NOMO-1 treated with DMSO at 0.1 percent for 48 hours (cell line): ENCODE measurements at regions not wholly inside any gene's neighbourhood (a gene's known extent, or its start where the extent isn't known, plus 50 kb on each side); places are given as distances from the start of the nearest gene placed in this dataset.

Experiments
- DNase-seq: peaks from one replicate; lab custom pipeline; 2025; ENCODE audit not compliant: unreplicated experiment; lab: John Stamatoyannopoulos, UW

DNA sequence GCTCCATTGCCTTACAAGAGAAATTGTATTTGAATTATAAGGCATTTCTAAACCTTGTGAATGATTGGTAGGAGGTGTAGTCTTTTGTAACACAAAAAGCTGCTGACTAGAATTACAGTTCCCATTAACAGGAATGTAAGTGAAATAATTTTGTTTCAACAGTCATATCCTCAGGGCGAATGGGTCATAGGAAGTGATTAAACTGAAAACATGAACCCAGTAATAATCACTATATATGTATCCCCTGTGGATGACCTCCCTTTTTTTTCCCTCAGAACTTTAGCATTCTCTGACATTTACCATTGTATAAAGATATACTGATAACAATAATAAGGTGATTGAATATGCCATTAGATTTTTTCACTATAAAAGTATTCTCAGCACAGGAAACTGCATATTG is 312.3 kb downstream of the ATP23 start:
- DNase-seq: no peak

DNA sequence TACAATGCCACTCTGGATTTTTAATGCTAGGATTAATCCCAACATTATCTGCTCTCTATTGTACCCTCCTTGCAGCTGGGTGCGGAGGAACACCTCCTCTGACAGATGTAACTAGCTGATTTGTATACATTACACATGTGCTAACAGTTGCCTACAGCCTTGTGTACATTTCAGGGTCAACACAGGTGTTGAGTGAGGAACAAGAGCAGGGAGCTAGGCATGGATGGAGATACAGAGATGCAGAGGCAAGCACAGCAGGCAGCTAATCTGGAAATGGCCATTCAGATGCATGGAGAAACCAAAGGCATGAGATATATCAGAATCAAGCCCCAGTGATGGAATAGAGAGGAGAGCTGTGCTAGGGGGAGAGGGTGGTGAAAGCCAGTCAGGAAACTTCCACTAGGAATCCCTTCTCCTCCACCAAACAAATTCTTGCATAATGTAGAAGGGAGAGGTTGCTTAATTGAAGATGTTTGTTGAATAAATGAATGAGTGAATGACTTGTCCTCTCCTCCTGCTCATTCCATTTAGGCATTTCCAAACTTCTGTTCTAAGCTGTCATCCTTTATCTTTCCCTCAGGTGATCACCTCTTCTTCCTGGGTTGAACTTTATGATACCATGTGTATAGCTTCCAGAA is 313.2 kb downstream of the ATP23 start:
- no peak for DNase-seq

DNA sequence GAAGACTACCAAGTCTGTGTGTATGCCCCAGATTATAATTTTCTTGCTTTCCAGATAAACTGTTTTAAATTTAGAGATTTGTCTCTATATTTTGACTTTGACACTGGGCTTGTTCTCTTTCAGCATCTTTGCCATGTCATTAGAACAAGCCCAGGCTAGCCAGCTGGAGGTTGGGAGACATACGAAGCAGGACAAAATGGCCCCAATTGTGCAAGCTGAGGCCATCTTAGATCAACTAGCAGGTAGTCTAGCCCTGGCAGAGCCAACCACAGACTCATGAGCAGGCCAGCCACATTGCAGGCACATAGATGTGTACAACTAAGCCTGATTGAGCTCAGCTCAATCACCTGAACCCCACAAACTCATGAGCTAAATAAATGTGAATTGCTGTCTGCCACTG is 321.4 kb downstream of the ATP23 start:
- DNase-seq: no peak

DNA sequence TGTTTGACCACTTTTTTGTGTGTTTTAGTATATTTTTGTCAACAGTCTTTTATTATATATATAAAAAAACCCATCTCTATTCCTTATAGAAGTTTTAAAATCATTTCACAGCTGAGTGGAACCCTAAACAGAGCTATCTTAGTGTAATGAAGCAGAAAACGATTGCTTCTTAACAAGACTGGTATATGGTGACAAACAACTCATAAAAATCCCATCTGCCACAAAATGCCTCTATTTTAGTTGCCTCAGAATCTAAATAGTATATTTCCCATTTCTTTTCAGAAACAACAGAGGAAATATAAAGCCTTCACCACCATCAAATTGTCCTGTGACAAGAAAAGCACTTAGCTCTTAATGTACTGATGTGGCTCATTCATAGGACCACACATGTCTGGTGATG is 322.4 kb downstream of the ATP23 start:
- DNase-seq: no peak

DNA sequence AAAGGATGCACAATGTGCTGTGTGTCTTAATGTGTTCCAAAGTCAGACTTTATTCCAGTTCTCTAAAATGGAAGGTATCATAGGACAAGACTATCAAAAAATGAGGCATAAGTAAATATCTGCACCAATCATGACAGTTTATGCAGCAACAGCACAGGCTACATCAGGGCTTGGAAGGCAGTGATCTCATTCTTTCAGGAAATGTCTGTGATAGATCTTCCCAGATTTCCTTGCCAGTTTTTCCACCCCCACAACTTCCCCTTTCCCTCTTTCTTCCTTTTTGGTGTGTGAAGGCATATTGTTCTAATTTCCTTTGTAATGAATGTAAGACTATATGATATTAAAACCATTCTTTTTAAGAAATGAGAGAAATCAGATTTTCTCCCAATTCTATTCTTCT is 326.7 kb downstream of the ATP23 start:
- DNase-seq: no peak

DNA sequence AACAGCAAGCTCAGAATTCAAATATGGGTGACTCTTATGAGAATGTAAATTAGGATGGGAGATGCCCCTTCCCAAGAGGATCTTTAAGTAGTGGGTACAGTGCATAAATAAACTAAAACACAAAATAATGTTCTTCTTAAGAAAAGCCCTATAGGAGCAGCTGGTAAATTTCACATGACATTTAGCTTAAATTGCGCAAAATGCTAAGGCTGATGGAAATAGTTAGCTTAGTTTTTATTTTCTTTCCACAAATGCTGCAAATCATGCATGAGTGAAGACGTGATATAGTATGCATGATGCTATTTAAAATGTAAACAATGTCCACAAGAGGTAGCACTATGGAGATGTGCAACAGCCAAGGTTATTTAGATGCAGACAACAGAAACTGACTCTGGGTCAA is 328.1 kb downstream of the ATP23 start:
- DNase-seq: no peak

DNA sequence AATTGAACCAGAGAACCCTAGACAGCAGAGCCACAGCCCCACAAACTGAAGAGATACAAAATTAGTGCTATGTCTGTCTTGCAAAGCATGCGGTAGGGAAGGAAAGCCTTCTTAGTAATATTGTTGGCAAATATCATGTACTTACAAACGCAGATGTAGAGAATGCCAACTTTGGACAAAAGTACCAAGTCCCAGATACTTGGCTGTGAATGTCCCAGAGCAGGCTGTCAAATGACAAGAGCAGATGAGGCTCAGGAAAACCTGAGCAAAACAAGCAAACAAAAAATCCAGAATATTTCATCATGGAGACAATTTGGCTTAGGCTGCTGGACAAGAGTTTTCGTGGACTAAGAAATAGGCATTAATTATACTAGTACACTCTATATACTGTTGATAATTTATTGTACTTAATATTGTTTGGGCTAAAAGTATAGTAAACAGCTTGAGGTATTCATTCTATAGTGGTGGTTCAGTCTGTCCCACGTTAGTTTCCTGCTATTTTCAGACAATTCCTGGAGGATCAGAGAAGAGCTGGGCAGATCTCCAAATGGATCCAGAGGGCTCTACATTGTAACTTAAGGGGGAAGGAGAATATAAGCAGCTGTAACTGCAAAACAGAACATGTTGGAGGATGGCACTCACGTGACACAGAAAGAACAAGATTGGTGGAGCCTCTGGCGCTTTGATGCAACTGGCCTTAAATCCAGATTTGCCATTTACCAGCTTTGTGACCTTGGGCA is 329.8 kb downstream of the ATP23 start:
- DNase-seq: no peak

DNA sequence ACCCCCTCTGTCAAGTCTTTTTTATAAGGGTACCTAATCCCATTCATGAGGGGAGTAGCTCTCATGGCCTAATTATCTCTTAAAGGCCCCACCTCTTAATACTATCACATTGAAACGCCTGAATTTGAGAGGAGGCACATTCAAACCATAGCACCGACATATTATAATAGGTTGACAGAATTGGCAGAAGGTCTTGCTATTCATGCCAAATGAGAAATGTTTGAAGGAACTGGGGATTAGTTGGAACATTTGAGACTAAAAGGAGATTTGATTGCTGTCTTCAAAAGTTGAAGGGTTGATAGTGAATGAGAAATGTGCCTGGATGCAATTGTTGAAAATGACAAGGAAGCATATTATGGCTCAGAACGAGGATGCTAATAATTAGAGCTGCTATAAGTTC is 331.1 kb downstream of the ATP23 start:
- no peak for DNase-seq

DNA sequence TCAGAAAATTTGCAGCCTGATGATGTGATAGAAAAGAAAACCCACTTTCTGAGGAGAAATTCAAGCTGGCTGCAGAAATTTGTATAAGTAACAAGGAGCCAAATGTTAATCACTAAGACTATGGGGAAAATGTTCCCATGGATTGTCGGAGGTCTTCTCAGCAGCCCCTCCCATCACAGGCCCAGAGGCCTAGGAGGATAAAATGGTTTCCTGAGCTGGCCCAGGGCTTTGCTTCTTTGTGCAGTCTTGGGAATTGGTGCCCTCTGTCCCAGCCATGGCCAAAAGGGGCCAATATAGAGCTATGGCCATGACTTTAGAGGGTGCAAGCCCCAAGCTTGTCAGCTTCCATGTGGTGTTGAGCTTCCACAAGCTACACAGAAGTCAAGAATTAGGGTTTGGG is 335.9 kb downstream of the ATP23 start:
- DNase-seq: no peak

DNA sequence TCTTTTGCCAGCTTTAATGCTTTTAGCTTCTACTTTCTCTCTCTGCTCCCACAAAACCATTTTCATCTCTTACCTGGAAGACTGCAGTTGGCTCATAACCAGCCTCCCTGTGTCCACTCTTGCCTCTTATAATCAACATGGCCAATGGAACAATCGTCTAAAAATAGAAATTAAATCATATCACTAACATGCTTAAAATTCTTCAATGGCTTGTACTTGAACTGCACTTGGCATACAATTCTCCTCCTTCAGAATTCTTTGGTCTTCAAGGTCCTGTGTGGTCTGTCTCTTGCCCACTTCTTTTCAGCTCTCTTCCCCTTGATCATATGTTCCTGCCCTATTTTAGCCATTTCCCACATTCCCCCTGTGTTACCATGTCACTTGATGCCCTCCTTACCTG is 342.2 kb downstream of the ATP23 start:
- no peak for DNase-seq

DNA sequence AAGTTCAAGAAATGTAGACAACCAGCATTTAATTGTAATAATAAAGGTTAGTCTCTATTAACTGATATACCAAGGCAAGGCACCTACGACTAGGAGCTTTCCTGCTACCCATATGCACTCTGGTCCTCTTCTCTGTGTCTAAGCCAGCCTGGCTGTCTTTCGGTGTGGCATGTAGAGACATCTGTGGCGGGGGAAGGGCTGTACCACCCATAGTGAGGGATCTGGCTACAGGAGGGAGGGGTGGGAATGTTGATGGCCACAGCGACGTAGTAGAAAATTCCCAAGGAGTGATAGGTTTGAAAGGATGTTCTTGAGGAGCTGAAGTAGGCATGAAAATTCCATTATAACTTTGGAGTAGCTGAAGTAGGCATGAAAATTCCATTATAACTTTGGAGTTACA is 344.2 kb downstream of the ATP23 start:
- DNase-seq: no peak

DNA sequence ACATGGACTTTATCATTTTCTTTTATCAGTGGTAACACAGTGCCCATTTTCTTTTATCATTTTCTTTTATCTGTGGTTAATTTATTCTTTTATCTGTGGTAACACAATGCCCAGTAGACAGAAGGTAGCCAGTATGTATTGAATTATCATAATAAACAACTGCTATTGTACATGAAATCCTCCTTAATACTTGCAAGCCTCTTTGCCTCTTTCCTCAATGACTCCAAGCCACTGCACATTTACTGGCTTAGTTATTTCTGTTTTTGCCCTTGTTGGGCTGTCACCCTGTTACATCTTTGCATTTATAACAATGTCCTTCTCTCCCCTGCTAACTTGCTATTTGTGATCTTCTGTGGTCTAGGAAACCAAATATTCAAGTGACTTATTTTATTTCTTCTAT is 345.0 kb downstream of the ATP23 start:
- no peak for DNase-seq

DNA sequence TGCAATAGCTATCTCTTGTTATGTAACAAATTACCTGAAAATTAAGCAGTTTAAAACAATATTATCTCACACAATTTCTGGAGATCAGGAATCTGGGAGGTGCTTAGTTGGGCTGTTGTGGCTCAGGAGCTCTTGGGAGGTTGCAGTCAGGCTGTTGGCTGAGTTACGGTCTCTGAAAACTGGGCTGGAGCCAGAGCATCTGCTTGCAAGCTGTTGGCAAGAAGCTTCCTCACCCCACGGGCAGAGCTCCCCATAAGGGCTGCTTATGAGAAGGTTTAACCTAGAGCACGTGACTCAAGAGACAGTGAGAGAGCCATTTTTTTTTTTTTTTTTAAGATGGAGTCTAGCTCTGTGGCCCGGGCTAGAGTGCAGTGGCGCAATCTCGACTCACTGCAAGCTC is 346.8 kb downstream of the ATP23 start:
- no peak for DNase-seq

DNA sequence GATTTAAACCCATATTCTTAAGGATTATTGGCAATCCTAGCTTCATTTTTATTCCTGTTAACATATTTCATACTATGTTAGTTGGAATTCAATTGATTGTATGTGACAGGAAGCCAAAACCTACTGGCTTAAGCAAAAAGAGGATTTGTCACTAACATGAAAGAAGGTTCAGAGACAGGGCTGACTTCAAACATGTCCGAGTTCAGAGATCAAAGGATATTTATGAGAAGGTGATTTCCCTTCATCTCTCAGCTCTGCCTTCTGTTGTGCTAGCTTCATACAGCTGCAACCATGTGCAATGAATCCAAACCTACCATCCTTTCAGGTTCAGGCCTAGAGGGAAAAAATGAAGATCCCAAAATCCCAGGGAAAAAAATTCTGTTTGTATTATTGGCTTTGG is 349.7 kb downstream of the ATP23 start:
- DNase-seq: no peak

DNA sequence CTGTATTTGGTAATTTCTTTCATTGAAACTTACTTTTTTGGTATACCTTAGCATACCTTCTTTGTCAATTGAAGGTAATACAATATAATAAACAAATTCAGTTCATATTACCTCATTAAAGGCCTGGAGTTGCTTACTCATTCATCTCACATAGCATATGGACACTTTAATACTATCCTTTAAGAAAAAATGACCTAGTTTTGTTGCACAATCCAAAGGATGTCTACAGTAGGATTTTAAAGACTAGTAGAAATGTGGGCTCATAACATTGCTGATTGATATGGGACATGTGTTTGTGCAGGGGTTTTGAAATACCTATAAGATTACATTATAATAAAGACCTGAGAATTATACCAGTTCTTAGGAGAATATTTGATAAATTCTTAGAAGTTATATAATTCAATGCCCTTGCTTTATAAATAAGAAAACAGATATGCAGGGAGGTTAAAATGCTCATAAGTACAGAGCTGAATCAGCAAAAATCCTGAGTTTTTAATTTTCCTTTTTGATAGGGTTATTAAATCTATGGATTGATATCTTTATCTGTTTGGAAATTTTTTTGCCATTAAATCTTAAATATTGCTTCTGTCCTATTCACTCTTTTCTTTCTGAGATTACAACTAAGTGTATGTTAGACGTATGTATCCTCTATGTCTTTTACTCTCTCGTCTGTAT is 352.1 kb downstream of the ATP23 start:
- no peak for DNase-seq

DNA sequence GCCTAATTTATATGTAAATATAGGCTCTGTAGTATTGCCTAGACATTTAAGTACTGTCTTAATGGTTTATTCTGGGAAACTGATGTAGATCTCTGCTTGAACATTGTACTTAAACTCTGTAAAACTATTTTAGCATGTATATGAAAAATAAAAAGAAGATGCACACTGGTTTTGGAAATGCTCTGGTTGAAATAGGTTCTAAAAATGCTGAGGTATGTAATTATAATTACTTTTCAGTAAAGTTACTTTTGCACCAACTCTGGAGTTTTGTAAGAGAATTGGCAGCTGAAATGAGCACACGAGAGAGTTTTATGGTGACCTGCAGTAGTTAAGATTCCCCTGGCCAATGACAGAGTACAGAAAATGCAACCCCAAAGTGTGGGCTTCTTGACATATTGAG is 353.9 kb downstream of the ATP23 start:
- no peak for DNase-seq

DNA sequence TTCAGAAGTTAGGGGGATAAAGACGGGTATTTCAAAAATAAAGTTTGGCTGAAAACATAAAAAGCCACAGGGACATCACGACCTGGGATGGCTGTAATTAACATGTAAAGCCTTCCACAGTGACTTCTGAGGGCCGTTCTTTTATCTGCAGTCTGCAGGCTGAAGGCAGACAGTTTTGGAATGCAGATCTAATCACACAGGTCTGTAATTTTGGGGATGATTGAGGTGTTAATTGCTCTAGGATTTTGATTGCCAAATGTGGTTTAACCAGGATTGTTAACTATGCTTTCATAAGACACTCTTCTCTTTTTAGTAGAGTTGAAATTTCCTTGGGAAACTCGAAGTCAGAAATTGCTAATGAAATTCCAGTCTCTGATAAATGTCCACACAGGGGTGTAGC is 355.5 kb downstream of the ATP23 start:
- no peak for DNase-seq

DNA sequence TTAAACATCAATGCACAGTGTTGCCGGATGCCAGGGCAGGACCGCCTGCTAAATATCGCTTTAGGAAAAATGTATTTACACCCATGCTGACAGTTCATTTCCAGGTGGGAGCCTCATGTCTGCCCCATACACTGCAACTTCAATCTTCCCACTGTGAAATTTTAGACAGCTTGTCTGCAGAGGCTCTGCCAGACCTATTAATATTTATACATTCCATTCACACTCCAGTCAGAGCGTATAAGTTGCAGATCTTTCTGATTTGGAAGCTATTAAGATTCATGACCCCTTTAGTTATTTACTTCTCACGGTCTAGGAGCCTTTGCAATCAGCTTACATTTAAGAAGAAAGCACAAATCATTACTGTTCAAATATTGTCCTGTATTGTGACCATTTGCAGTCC is 357.4 kb downstream of the ATP23 start:
- no peak for DNase-seq

DNA sequence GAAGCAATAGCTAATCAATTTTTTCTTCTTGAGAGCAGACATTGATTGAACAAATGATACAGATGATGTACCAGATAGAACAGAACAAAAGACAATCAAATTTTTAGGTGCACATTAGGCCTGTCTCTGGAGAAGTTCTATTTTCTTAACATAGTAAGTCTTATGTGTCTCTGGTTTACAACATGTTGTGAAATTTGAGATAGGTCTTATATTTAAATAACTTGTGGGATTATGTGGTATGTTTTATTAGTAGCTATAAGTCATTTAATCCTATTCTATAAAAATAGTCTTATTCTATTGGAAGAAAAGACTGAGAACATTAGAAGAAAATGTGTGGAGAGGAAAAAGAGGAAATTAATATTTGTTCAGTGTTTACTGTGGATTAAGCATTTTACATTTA is 358.0 kb downstream of the ATP23 start:
- DNase-seq: no peak

DNA sequence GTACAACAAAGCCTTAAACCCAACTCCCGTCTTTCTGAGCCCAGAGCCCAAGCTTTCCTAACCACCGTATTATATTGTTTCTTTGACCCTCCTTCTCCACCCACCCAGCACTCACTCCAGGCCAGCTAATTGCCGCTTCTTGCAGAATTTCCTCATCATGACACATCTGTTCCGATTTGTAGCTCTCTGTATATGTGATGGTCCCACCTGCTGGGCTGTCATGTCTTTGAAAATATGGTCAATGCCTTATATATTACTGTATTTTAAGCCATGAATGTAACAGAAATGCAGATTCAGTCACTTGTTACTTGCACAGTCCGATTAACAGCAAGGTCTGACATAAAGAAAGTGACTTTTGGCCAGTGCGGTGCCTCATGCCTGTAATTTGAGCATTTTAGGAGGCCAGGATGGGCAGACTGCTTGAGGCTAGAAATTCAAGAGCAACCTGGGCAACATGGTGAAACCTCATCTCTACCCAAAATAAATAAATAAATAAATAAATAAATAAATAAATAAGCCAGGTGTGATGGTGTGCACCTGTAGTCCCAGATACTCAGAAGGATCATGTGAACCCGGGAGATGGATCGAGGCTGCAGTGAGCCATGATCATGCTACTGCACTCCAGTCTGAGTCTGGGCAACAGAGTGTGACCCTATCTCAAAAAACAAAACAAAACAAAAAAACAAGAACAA is 359.8 kb downstream of the ATP23 start:
- no peak for DNase-seq

DNA sequence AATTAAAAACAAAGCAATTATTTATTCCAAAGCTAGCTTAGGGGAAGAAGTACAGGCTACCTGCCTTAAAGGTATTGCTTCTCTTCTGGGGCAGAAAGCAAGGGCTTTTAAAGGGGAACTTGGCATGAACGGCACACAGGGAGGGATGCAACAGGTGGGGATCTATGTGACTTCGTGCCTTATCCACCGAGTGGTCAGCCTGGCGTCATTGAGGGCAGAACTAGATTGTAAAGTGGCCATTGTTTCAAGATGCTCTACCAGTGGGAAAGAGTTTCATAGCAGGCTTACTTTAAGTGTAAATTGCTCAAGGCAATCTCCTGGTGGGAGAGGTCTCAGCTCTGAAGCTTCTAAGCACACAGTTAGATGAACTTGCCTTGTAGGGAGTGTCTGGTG is 360.4 kb downstream of the ATP23 start:
- DNase-seq: no peak

DNA sequence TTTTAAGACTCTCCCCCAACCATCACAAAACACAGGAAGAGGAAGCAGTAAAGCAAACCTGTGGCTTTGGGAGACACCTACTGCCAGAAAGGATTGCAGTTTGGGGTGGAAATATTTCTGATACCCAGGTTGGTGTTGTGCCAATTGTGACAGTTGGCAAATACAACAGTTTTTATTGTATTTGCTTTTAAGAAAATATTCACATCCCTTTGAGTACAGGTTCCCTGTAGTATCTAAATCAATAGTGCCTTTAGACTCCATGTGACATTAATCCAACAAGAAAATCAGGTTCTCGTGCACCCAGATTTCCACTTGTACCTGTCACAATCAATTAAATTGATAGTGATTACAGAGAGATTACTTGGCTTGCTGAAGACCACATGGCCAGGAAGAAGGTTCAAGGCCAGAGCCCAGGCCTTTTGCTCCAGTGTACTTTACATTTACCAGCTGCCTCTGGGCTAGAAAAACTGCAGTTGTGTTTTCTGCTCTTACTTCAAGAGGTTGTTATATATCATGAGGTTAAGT is 361.2 kb downstream of the ATP23 start:
- DNase-seq: no peak
